HL-60 (cell line): ENCODE measurements at regions not wholly inside any gene's neighbourhood (a gene's known extent, or its start where the extent isn't known, plus 50 kb on each side); places are given as distances from the start of the nearest gene placed in this dataset.

Experiments used
- DNase-seq, 2 experiments: peaks; one replicate each; pipeline ENCODE4 v3.0.0-alpha.2; 2010 to 2020; ENCODE audit warnings: low read depth in 1 of 2, low spot score in 1 of 2
- H3K27ac ChIP-seq: fragments of 250-450 bp; sonication (Bioruptor Pico); replicated peaks from 2 replicates; pipeline ENCODE4 v1.5.1; 2020; ENCODE audit warnings: mild to moderate bottlenecking, moderate library complexity
- H3K27me3 ChIP-seq: fragments of 250-450 bp; sonication (Bioruptor Pico); 2 replicates; pipeline ENCODE4 v1.5.1; 2021; ENCODE audit warnings: mild to moderate bottlenecking, moderate library complexity; ENCODE audit not compliant: insufficient read depth, poor library complexity, severe bottlenecking
- H3K4me3 ChIP-seq: replicated peaks from 2 replicates; pipeline ENCODE4 v1.5.1; 2011; ENCODE audit warnings: mild to moderate bottlenecking, control low read depth, low read length; ENCODE audit not compliant: insufficient read depth
- GABPA ChIP-seq: IDR thresholded peaks from 2 replicates; pipeline ENCODE4 v1.6.1; 2012; ENCODE audit warnings: low read depth
- POLR2AphosphoS5 ChIP-seq: IDR thresholded peaks from 2 replicates; pipeline ENCODE4 v1.6.1; 2012; ENCODE audit warnings: low read depth
- SPI1 ChIP-seq: IDR thresholded peaks from 2 replicates; pipeline ENCODE4 v1.6.1; 2012; ENCODE audit warnings: low read depth, mild to moderate bottlenecking, borderline replicate concordance
- TF ChIP-seq, protein P1 (sequence below): IDR thresholded peaks from one replicate; pipeline ENCODE4 v1.5.1; 2011; ENCODE audit warnings: low read length, control low read depth, inconsistent platforms; ENCODE audit not compliant: insufficient read depth
- TF ChIP-seq, protein P2 (sequence below): IDR thresholded peaks from 2 replicates; pipeline ENCODE4 v1.6.1; 2012; ENCODE audit warnings: low read depth; ENCODE audit not compliant: insufficient replicate concordance

DNA sequence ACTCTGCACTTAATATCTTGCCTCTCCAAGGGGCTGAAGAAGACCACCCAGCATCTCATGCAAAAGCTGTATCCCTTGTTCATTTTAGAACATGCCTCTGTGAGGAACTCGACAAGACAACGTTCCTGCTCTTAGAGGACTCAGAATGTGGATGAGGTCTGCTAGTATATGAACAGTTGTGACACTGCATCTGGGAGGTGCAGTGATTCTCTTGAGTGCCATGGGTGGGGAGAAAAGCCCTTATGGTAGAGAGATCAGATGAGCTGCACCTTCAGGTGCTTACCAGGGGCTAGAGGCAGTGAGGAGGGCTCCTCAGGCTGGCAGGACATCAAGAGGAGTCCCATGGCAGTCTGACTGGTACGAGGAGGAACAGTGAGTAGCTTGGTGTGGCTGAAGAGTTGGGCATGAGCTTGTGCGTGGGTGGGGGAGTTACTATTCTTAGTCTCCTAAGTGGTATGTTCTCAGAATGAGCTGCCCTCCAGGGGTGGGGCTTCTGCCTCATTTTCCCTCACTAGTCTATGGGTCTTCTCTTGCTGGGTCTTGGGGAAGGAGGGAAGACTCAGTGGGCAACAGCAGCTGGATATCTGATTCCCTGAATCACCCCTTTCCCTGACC lies 56.7 kb upstream of the ATP2B2 start:
- TF ChIP-seq SPI1 (no peak), POLR2AphosphoS5 (no peak), GABPA (no peak)
- TF ChIP-seq, protein P1, sequence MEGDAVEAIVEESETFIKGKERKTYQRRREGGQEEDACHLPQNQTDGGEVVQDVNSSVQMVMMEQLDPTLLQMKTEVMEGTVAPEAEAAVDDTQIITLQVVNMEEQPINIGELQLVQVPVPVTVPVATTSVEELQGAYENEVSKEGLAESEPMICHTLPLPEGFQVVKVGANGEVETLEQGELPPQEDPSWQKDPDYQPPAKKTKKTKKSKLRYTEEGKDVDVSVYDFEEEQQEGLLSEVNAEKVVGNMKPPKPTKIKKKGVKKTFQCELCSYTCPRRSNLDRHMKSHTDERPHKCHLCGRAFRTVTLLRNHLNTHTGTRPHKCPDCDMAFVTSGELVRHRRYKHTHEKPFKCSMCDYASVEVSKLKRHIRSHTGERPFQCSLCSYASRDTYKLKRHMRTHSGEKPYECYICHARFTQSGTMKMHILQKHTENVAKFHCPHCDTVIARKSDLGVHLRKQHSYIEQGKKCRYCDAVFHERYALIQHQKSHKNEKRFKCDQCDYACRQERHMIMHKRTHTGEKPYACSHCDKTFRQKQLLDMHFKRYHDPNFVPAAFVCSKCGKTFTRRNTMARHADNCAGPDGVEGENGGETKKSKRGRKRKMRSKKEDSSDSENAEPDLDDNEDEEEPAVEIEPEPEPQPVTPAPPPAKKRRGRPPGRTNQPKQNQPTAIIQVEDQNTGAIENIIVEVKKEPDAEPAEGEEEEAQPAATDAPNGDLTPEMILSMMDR, result no peak
- TF ChIP-seq, protein P2, sequence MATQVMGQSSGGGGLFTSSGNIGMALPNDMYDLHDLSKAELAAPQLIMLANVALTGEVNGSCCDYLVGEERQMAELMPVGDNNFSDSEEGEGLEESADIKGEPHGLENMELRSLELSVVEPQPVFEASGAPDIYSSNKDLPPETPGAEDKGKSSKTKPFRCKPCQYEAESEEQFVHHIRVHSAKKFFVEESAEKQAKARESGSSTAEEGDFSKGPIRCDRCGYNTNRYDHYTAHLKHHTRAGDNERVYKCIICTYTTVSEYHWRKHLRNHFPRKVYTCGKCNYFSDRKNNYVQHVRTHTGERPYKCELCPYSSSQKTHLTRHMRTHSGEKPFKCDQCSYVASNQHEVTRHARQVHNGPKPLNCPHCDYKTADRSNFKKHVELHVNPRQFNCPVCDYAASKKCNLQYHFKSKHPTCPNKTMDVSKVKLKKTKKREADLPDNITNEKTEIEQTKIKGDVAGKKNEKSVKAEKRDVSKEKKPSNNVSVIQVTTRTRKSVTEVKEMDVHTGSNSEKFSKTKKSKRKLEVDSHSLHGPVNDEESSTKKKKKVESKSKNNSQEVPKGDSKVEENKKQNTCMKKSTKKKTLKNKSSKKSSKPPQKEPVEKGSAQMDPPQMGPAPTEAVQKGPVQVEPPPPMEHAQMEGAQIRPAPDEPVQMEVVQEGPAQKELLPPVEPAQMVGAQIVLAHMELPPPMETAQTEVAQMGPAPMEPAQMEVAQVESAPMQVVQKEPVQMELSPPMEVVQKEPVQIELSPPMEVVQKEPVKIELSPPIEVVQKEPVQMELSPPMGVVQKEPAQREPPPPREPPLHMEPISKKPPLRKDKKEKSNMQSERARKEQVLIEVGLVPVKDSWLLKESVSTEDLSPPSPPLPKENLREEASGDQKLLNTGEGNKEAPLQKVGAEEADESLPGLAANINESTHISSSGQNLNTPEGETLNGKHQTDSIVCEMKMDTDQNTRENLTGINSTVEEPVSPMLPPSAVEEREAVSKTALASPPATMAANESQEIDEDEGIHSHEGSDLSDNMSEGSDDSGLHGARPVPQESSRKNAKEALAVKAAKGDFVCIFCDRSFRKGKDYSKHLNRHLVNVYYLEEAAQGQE, result no peak
- Histone ChIP-seq H3K27ac (no peak overlapping the region), H3K4me3 (no peak overlapping the region), H3K27me3 (no peaks in the 10 kb centered on the region)
- DNase-seq, result no peak

DNA sequence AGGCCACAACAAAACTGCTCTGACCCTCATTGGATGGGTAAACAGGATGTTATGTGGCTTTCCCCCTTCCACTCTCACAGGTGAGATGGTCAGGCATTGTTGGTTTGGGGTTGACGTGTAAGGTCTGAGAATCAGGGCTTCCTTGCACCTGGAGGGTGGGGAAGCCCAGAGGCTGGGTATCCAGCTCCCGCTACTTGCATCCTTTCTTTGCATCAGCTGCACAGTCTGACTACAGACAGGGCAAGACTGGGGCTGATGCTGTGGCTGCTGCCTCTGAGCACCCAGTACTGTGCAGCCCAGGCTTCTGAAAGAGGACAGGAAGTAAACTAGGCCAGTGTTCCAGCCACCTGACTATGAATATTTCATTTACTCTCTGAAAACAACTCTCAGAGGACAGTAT lies 58.0 kb upstream of the ATP2B2 start:
- TF ChIP-seq, protein P2, result no peak
- TF ChIP-seq SPI1 (no peak), GABPA (no peak), POLR2AphosphoS5 (no peak)
- TF ChIP-seq, protein P1, result no peak
- H3K4me3 ChIP-seq, result no peak overlapping the region

DNA sequence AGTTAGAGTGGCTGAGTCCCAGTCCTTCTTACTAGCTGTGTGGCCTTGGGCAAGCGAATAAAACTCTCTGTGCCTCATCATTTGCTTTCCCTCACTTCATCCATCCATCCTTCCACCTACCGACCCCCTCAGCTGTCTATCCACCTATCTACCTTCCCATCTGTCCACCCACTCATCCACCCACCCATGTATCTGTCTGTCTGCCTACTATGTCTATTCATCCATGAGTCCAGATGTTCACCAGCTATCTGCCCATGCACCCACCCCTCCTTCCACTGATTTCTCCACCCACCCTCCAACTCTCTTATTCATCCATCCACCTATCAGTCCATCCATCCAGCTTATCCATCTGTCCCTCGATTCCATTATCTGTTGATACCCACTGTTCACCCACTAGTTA lies 60.4 kb upstream of the ATP2B2 start:
- TF ChIP-seq SPI1 (no peak), GABPA (no peak), POLR2AphosphoS5 (no peak)
- TF ChIP-seq, protein P2, result no peak
- TF ChIP-seq, protein P1, result no peak
- no peak overlapping the region for H3K27ac ChIP-seq
- no peaks in the 10 kb centered on the region for H3K27me3 ChIP-seq
- H3K4me3 ChIP-seq, result no peak overlapping the region
- DNase-seq, result no peak

More for the DNA sequence above, 58.0 kb upstream of the ATP2B2 start:
- no peaks in the 10 kb centered on the region for H3K27me3 ChIP-seq
- DNase-seq, result no peak
- no peak overlapping the region for H3K27ac ChIP-seq
